GM12872 (cell line): ENCODE measurements at regions not wholly inside any gene's neighbourhood (a gene's known extent, or its start where the extent isn't known, plus 50 kb on each side); places are given as distances from the start of the nearest gene placed in this dataset.
A peak's percentile ranks its signal among the peaks of the same experiment; 100 is the strongest.

Experiments
- CTCF ChIP-seq: IDR thresholded peaks from 3 replicates; pipeline ENCODE4 v1.5.1; 2011; ENCODE audit warnings: low read depth, mild to moderate bottlenecking, low read length, moderate library complexity; ENCODE audit not compliant: insufficient read depth

GRCh38 chr5:79864364-79864763 lies 126.7 kb downstream of the MTX3 start:
- no peak for TF ChIP-seq CTCF

GRCh38 chr5:79859588-79859987 lies 131.5 kb downstream of the MTX3 start:
- TF ChIP-seq CTCF, result no peak

- no peak for TF ChIP-seq CTCF
These were observed 132.7 kb downstream of the MTX3 start for GRCh38 chr5:79858410-79858723.

- peak; percentile 97 for TF ChIP-seq CTCF
These were observed 133.2 kb downstream of the MTX3 start for GRCh38 chr5:79857714-79858409.

GRCh38 chr5:79856456-79857055 lies 134.5 kb downstream of the MTX3 start:
- TF ChIP-seq CTCF, result no peak

- 0 out of 3 replicates have a peak, but pooled peaks have one; percentile 10 for TF ChIP-seq CTCF
These were observed 137.2 kb downstream of the MTX3 start for GRCh38 chr5:79853676-79854418.

- no peak for TF ChIP-seq CTCF
These were observed 138.0 kb downstream of the MTX3 start for GRCh38 chr5:79853028-79853427.
